ENCODE measurements at regions not wholly inside any gene's neighbourhood (a gene's known extent, or its start where the extent isn't known, plus 50 kb on each side); places are given as distances from the start of the nearest gene placed in this dataset.

GRCh38 chr13:59326717-59327116, 837.0 kb downstream of the DIAPH3 start:
- Histone ChIP-seq H3K27me3 (replicated peaks; ENCODE audit: insufficient read depth) (no peaks in the 10 kb centered on the region), H3K9me3 (no peaks in the 10 kb centered on the region), H3K27ac (no peak overlapping the region), H3K4me1 (replicated peaks) (no peaks in the 10 kb centered on the region), H3K36me3 (no peaks in the 10 kb centered on the region), H3K4me3 (no peak overlapping the region)
- no peak for TF ChIP-seq POLR2A (IDR thresholded peaks at IDR 0.05)
- no peak for DNase-seq (ENCODE audit: low spot score)
- WGBS: 85% methylated on average over 1 of the region's 1 CpG
- intact Hi-C loops (cut with DNase I): no loop called here

GRCh38 chr13:59330764-59331163, 833.0 kb downstream of the DIAPH3 start:
- Histone ChIP-seq H3K4me1 (replicated peaks) (no peaks in the 10 kb centered on the region), H3K9me3 (no peaks in the 10 kb centered on the region), H3K36me3 (no peaks in the 10 kb centered on the region), H3K4me3 (no peak overlapping the region), H3K27me3 (replicated peaks; ENCODE audit: insufficient read depth) (no peaks in the 10 kb centered on the region), H3K27ac (no peak overlapping the region)
- WGBS: 84% methylated on average over 1 of the region's 1 CpG
- TF ChIP-seq CTCF (IDR thresholded peaks at IDR 0.05) (no peak), POLR2A (IDR thresholded peaks at IDR 0.05) (no peak), POLR2AphosphoS5 (IDR thresholded peaks at IDR 0.05) (no peak)
- DNase-seq (ENCODE audit: low spot score): no peak
- intact Hi-C loops (cut with DNase I): no loop called here

GRCh38 chr13:59332966-59333365, 830.8 kb downstream of the DIAPH3 start:
- intact Hi-C loops (cut with DNase I): no loop called here
- H3K4me3 ChIP-seq: no peak overlapping the region
- no peaks in the 10 kb centered on the region for H3K36me3 ChIP-seq
- H3K9me3 ChIP-seq: no peaks in the 10 kb centered on the region
- no peaks in the 10 kb centered on the region for H3K4me1 ChIP-seq (replicated peaks)
- WGBS: 82% methylated on average over 3 of the region's 3 CpGs
- no peak overlapping the region for H3K27ac ChIP-seq
- no peak for TF ChIP-seq POLR2AphosphoS5 (IDR thresholded peaks at IDR 0.05)
- no peaks in the 10 kb centered on the region for H3K27me3 ChIP-seq (replicated peaks; ENCODE audit: insufficient read depth)
- DNase-seq (ENCODE audit: low spot score): no peak

- TF ChIP-seq POLR2A (IDR thresholded peaks at IDR 0.05) (no peak), CTCF (IDR thresholded peaks at IDR 0.05) (no peak), POLR2AphosphoS5 (IDR thresholded peaks at IDR 0.05) (no peak)
- intact Hi-C loops (cut with DNase I): no loop called here
- no peak overlapping the region for H3K4me3 ChIP-seq
- DNase-seq (ENCODE audit: low spot score): no peak
- no peaks in the 10 kb centered on the region for H3K27me3 ChIP-seq (replicated peaks; ENCODE audit: insufficient read depth)
- H3K36me3 ChIP-seq: no peaks in the 10 kb centered on the region
- no peaks in the 10 kb centered on the region for H3K4me1 ChIP-seq (replicated peaks)
- WGBS: 52% methylated on average over 4 of the region's 4 CpGs
- no peaks in the 10 kb centered on the region for H3K9me3 ChIP-seq
- H3K27ac ChIP-seq: no peak overlapping the region
Measured at GRCh38 chr13:59337070-59337469, 826.7 kb downstream of the DIAPH3 start.

GRCh38 chr13:59340151-59340550, 823.6 kb downstream of the DIAPH3 start:
- DNase-seq (ENCODE audit: low spot score): no peak
- intact Hi-C loops (cut with DNase I): no loop called here
- H3K4me3 ChIP-seq: no peak overlapping the region
- TF ChIP-seq CTCF (IDR thresholded peaks at IDR 0.05) (no peak), POLR2A (IDR thresholded peaks at IDR 0.05) (no peak), POLR2AphosphoS5 (IDR thresholded peaks at IDR 0.05) (no peak)
- H3K9me3 ChIP-seq: no peaks in the 10 kb centered on the region
- H3K36me3 ChIP-seq: no peaks in the 10 kb centered on the region
- H3K27ac ChIP-seq: no peak overlapping the region
- WGBS: 88% methylated on average over 5 of the region's 5 CpGs
- no peaks in the 10 kb centered on the region for H3K4me1 ChIP-seq (replicated peaks)
- H3K27me3 ChIP-seq (replicated peaks; ENCODE audit: insufficient read depth): no peaks in the 10 kb centered on the region

- H3K27me3 ChIP-seq (replicated peaks; ENCODE audit: insufficient read depth): no peaks in the 10 kb centered on the region
- no peaks in the 10 kb centered on the region for H3K4me1 ChIP-seq (replicated peaks)
- H3K27ac ChIP-seq: no peak overlapping the region
- TF ChIP-seq POLR2A (IDR thresholded peaks at IDR 0.05) (no peak), CTCF (IDR thresholded peaks at IDR 0.05) (no peak), POLR2AphosphoS5 (IDR thresholded peaks at IDR 0.05) (no peak)
- no peak for DNase-seq (ENCODE audit: low spot score)
- 84% methylated on average over 3 of the region's 3 CpGs for WGBS
- no peaks in the 10 kb centered on the region for H3K36me3 ChIP-seq
- no peak overlapping the region for H3K4me3 ChIP-seq
- H3K9me3 ChIP-seq: no peaks in the 10 kb centered on the region
- intact Hi-C loops (cut with DNase I): no loop called here
Measured at GRCh38 chr13:59340581-59340980, 823.1 kb downstream of the DIAPH3 start.

All from prostate gland (tissue), 2 donors.